PC-3 (cell line): ENCODE measurements at regions not wholly inside any gene's neighbourhood (a gene's known extent, or its start where the extent isn't known, plus 50 kb on each side); places are given as distances from the start of the nearest gene placed in this dataset.

Source experiments
- EZH2phosphoT487 ChIP-seq: fragments of 300-600 bp; sonication (generic); IDR thresholded peaks from 2 replicates; pipeline ENCODE4 v1.6.1; 2018; ENCODE audit warnings: mild to moderate bottlenecking, antibody characterized with exemption, low read length, borderline replicate concordance
- TF ChIP-seq, protein P1 (sequence below): fragments of 300-600 bp; sonication (generic); conservative IDR thresholded peaks from 2 replicates; pipeline ENCODE4 v1.5.1; 2017; ENCODE audit warnings: antibody characterized with exemption, low read depth, mild to moderate bottlenecking, low read length

DNA sequence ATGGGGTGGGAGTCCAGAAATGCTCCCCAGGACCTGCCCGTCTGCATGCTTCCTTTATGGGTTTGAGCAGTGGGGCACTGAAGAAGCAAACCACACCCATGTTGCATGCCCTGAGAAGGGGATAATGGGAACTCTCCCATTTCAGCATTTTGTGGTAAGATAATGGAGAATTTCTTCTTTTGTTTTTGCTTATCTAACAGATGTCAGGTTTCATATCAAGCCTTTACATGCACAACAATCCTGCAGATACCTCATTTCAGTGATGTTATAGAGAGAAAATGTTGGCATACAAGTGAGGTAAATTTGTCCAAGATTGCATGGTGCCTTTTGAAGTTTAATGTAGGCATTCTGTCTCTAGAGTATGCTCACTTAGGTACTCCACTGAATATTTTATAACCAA lies 177.0 kb downstream of the ALX1 start:
- TF ChIP-seq, protein P1, sequence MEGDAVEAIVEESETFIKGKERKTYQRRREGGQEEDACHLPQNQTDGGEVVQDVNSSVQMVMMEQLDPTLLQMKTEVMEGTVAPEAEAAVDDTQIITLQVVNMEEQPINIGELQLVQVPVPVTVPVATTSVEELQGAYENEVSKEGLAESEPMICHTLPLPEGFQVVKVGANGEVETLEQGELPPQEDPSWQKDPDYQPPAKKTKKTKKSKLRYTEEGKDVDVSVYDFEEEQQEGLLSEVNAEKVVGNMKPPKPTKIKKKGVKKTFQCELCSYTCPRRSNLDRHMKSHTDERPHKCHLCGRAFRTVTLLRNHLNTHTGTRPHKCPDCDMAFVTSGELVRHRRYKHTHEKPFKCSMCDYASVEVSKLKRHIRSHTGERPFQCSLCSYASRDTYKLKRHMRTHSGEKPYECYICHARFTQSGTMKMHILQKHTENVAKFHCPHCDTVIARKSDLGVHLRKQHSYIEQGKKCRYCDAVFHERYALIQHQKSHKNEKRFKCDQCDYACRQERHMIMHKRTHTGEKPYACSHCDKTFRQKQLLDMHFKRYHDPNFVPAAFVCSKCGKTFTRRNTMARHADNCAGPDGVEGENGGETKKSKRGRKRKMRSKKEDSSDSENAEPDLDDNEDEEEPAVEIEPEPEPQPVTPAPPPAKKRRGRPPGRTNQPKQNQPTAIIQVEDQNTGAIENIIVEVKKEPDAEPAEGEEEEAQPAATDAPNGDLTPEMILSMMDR: no peak
- no peak for TF ChIP-seq EZH2phosphoT487
